Right ventricle myocardium inferior (tissue), 1 donor: ENCODE measurements at regions not wholly inside any gene's neighbourhood (a gene's known extent, or its start where the extent isn't known, plus 50 kb on each side); places are given as distances from the start of the nearest gene placed in this dataset.
"Not testable (repeated sequence)": the region's sequence is repeated elsewhere in the genome, so short reads cannot be mapped to it uniquely, and the experiment has no call there.

Experiments used
- ATAC-seq: fragments of 200-7000 bp; cut with Tn5 transposase; one replicate; pipeline ENCODE4 v1.9.1; 2020; ENCODE audit warnings: mild to moderate bottlenecking, moderate library complexity
- DNase-seq: peaks from one replicate; pipeline ENCODE4 v3.0.0; 2021; ENCODE audit errors: missing footprints
- intact Hi-C: fragments of 100-400 bp; cut with DNase I; formaldehyde crosslinking; loops from one replicate; pipeline ENCODE4 v1.11.0; 2022
- donor health status: DM: no; HTN: yes; CAD: no; lungs with severe emphysema.

GRCh38 chr18:37861981-37862380 lies 296.4 kb upstream of the CELF4 start:
- DNase-seq (no peak), ATAC-seq (no peak)
- intact Hi-C loops, result no loop called here

- intact Hi-C loops, result no loop called here
- ATAC-seq, result no peak
Measured at GRCh38 chr18:37854396-37854795, 288.8 kb upstream of the CELF4 start.

GRCh38 chr18:37853706-37854105 lies 288.1 kb upstream of the CELF4 start:
- ATAC-seq (no peak), DNase-seq (no peak)
- intact Hi-C loops, result no loop called here

More at GRCh38 chr18:37854396-37854795, 288.8 kb upstream of the CELF4 start:
- no peak for DNase-seq

- no peak for ATAC-seq
- intact Hi-C loops, result no loop called here
- DNase-seq, result no peak
Measured at GRCh38 chr18:37852464-37852863, 286.9 kb upstream of the CELF4 start.

GRCh38 chr18:37847544-37847943 lies 281.9 kb upstream of the CELF4 start:
- intact Hi-C loops, result no loop called here
- DNase-seq (no peak), ATAC-seq (no peak)

- intact Hi-C loops, result no loop called here
- ATAC-seq, result no peak
- no peak for DNase-seq
Measured at GRCh38 chr18:37846996-37847395, 281.4 kb upstream of the CELF4 start.

GRCh38 chr18:37845498-37845897 lies 279.9 kb upstream of the CELF4 start:
- ATAC-seq (no peak), DNase-seq (no peak)
- intact Hi-C loops, result no loop called here

- no peak for ATAC-seq
- intact Hi-C loops, result no loop called here
- DNase-seq, result no peak
Measured at GRCh38 chr18:37844209-37844970, 278.8 kb upstream of the CELF4 start.

- DNase-seq, result no peak
- ATAC-seq, result no peak
- intact Hi-C loops, result no loop called here
Measured at GRCh38 chr18:37838083-37838482, 272.5 kb upstream of the CELF4 start.

- DNase-seq (no peak), ATAC-seq (no peak)
- intact Hi-C loops, result no loop called here
Measured at GRCh38 chr18:37836071-37836970, 270.7 kb upstream of the CELF4 start.

- not testable (repeated sequence) for ATAC-seq, DNase-seq
Measured at GRCh38 chr18:37832010-37832695, 266.6 kb upstream of the CELF4 start.

GRCh38 chr18:37812961-37813360 lies 247.4 kb upstream of the CELF4 start:
- no peak for ATAC-seq
- DNase-seq, result no peak
- intact Hi-C loops, result no loop called here

More at GRCh38 chr18:37832010-37832695, 266.6 kb upstream of the CELF4 start:
- intact Hi-C loops, result not testable (repeated sequence)

- intact Hi-C loops, result no loop called here
- DNase-seq, result no peak
- no peak for ATAC-seq
Measured at GRCh38 chr18:37805773-37806404, 240.3 kb upstream of the CELF4 start.

- ATAC-seq (no peak), DNase-seq (no peak)
- intact Hi-C loops, result no loop called here
Measured at GRCh38 chr18:37796823-37797349, 231.3 kb upstream of the CELF4 start.

GRCh38 chr18:37787452-37787851 lies 221.9 kb upstream of the CELF4 start:
- ATAC-seq, result no peak
- intact Hi-C loops, result no loop called here
- no peak for DNase-seq

- ATAC-seq (no peak), DNase-seq (no peak)
- intact Hi-C loops, result no loop called here
Measured at GRCh38 chr18:37783771-37784170, 218.2 kb upstream of the CELF4 start.

GRCh38 chr18:37779220-37779619 lies 213.6 kb upstream of the CELF4 start:
- ATAC-seq, result no peak

GRCh38 chr18:37778417-37779165 lies 213.0 kb upstream of the CELF4 start:
- no peak for ATAC-seq
- intact Hi-C loops, result no loop called here
- no peak for DNase-seq

More at GRCh38 chr18:37779220-37779619, 213.6 kb upstream of the CELF4 start:
- intact Hi-C loops, result no loop called here
- DNase-seq, result no peak
